Endothelial cell of umbilical vein (primary cell): ENCODE measurements at regions not wholly inside any gene's neighbourhood (a gene's known extent, or its start where the extent isn't known, plus 50 kb on each side); places are given as distances from the start of the nearest gene placed in this dataset.

Experiments
- BruUV-seq: library from RNA; stranded (reverse); fragments of 400-500 nt; replicated peaks from 2 replicates; lab custom pipeline; 2021; lab: Mats Ljungman, UMichigan
- CTCF ChIA-PET: fragments of 300-600, 350-600 bp; sonication (Branson Sonifier 250); formaldehyde crosslinking; loops from one replicate; lab custom pipeline; 2021; ENCODE audit warnings: antibody characterized with exemption, inconsistent platforms; lab: Charles Lee
- POLR2A ChIA-PET: fragments of 300-600, 350-600 bp; sonication (Branson Sonifier 250); formaldehyde crosslinking; loops from one replicate; lab custom pipeline; 2021; ENCODE audit warnings: antibody characterized with exemption, inconsistent platforms; lab: Charles Lee
- DNase-seq: peaks from one replicate; pipeline ENCODE4 v3.0.0-alpha.2; 2011; ENCODE audit warnings: low read depth, low spot score
- FAIRE-seq: peaks from 2 replicates; lab custom pipeline; 2011; peaks lifted over from hg19 to GRCh38; lab: Jason Lieb, UNC
- H2AFZ ChIP-seq: 2 replicates; pipeline ENCODE4 v1.6.0; 2012; ENCODE audit warnings: low read depth, low read length, control low read depth, inconsistent platforms
- H3K27ac ChIP-seq: 2 replicates; pipeline ENCODE4 v1.5.1; 2011; ENCODE audit warnings: low read depth, mild to moderate bottlenecking, control low read depth, low read length, moderate library complexity; ENCODE audit not compliant: insufficient read depth
- H3K27me3 ChIP-seq, 2 experiments: 2 replicates each; pipeline versions ENCODE4 v1.6.0 to v1.6.1; 2011; ENCODE audit warnings: low read length in 2 of 2, mixed read lengths in 1 of 2; ENCODE audit not compliant: control insufficient read depth in 2 of 2, insufficient read depth in 2 of 2
- H3K36me3 ChIP-seq, 2 experiments: 2 replicates in 1 of 2; 3 replicates in 1 of 2; pipeline ENCODE4 v1.5.1; 2011; ENCODE audit warnings: low read length in 2 of 2, mild to moderate bottlenecking in 1 of 2, moderate library complexity in 1 of 2; ENCODE audit not compliant: control insufficient read depth in 2 of 2, insufficient read depth in 2 of 2; ENCODE audit errors: extremely low read depth in 1 of 2
- H3K4me1 ChIP-seq: 3 replicates; pipeline ENCODE4 v1.5.1; 2011; ENCODE audit warnings: mild to moderate bottlenecking, low read length; ENCODE audit not compliant: control insufficient read depth, insufficient read depth; ENCODE audit errors: extremely low read depth
- H3K4me2 ChIP-seq: 2 replicates; pipeline ENCODE4 v1.6.1; 2011; ENCODE audit warnings: low read length, control low read depth, mixed read lengths; ENCODE audit not compliant: insufficient read depth
- H3K4me3 ChIP-seq, 3 experiments: fragments of 200-600 bp in 1 of 3; sonication (generic), shearing (Covaris generic) in 1 of 3; replicated peaks in 1 of 3; 2 replicates each; pipeline ENCODE4 v1.5.1; 2011 to 2016; ENCODE audit warnings: control low read depth in 3 of 3, low read length in 3 of 3, mild to moderate bottlenecking in 2 of 3, inconsistent platforms in 1 of 3, low read depth in 1 of 3, moderate library complexity in 1 of 3; ENCODE audit not compliant: insufficient read depth in 1 of 3
- H3K79me2 ChIP-seq: 2 replicates; pipeline ENCODE4 v1.6.0; 2012; ENCODE audit warnings: low read length, inconsistent platforms; ENCODE audit not compliant: control insufficient read depth, insufficient read depth
- H3K9ac ChIP-seq: replicated peaks from 2 replicates; pipeline ENCODE3; 2011; ENCODE audit warnings: low read length, control low read depth; ENCODE audit not compliant: insufficient read depth; ENCODE audit errors: extremely low read depth
- H3K9me1 ChIP-seq: replicated peaks from 3 replicates; pipeline ENCODE4 v1.6.0; 2011; ENCODE audit warnings: mild to moderate bottlenecking, low read length; ENCODE audit not compliant: control insufficient read depth, insufficient read depth; ENCODE audit errors: extremely low read depth
- H3K9me3 ChIP-seq: replicated peaks from 2 replicates; pipeline ENCODE4 v1.5.1; 2012; ENCODE audit warnings: low read length, inconsistent platforms; ENCODE audit not compliant: control insufficient read depth, insufficient read depth
- H4K20me1 ChIP-seq: replicated peaks from 2 replicates; pipeline ENCODE3; 2011; ENCODE audit warnings: mild to moderate bottlenecking, low read length; ENCODE audit not compliant: control insufficient read depth, insufficient read depth; ENCODE audit errors: extremely low read depth
- EZH2 ChIP-seq: IDR thresholded peaks from 2 replicates; pipeline ENCODE4 v1.6.1; 2012; ENCODE audit warnings: borderline replicate concordance, low read depth, mild to moderate bottlenecking, moderate library complexity, low read length, inconsistent platforms; ENCODE audit not compliant: severe bottlenecking
- FOS ChIP-seq: IDR thresholded peaks from 2 replicates; pipeline ENCODE4 v1.6.1; 2011; ENCODE audit warnings: mild to moderate bottlenecking, low read length, moderate library complexity, borderline replicate concordance; ENCODE audit not compliant: insufficient read depth
- GATA2 ChIP-seq: IDR thresholded peaks from 2 replicates; pipeline ENCODE4 v1.7.0; 2011; ENCODE audit warnings: low read depth, mild to moderate bottlenecking, moderate library complexity, mixed read lengths, low read length; ENCODE audit not compliant: insufficient read length, insufficient read depth
- JUN ChIP-seq: IDR thresholded peaks from 2 replicates; pipeline ENCODE4 v1.6.1; 2011; ENCODE audit warnings: borderline replicate concordance, low read depth; ENCODE audit not compliant: insufficient read length, insufficient read depth
- MAX ChIP-seq: IDR thresholded peaks from 2 replicates; pipeline ENCODE4 v1.6.1; 2011; ENCODE audit not compliant: insufficient read depth, insufficient read length
- MYC ChIP-seq: IDR thresholded peaks from one replicate; pipeline ENCODE4 v1.6.1; 2011; ENCODE audit warnings: mild to moderate bottlenecking, low read depth, low read length
- POLR2A ChIP-seq: IDR thresholded peaks from 2 replicates; pipeline ENCODE4 v1.6.1; 2012; ENCODE audit warnings: low read depth, mild to moderate bottlenecking, control low read depth, low read length
- POLR2AphosphoS5 ChIP-seq: IDR thresholded peaks from 2 replicates; pipeline ENCODE4 v1.6.1; 2012; ENCODE audit warnings: low read depth, mild to moderate bottlenecking, control low read depth, low read length, moderate library complexity; ENCODE audit not compliant: insufficient read depth
- dilution Hi-C: fragments of 300-500 bp; cut with MboI; formaldehyde crosslinking; loops from one replicate; pipeline ENCODE4 v1.15.0; 2019; ENCODE audit warnings: low sequenced_read_pairs; ENCODE audit not compliant: extremely low pct_ligation_motif_present
- intact Hi-C: fragments of 100-400 bp; cut with micrococcal nuclease; formaldehyde crosslinking; loops from one replicate; pipeline ENCODE4 v1.10.0; 2022
- TF ChIP-seq, protein P1 (sequence below), 2 donors: IDR thresholded peaks; 1 replicate in 1 of 2; 2 replicates in 1 of 2; pipeline ENCODE4 v1.5.1; 2011; ENCODE audit warnings: low read length in 2 of 2, mild to moderate bottlenecking in 2 of 2, moderate library complexity in 2 of 2, control low read depth in 1 of 2, inconsistent platforms in 1 of 2, low read depth in 1 of 2; ENCODE audit not compliant: insufficient read depth in 1 of 2; ENCODE audit errors: extremely low read depth in 1 of 2

GRCh38 chr14:100399052-100399849 lies 76.1 kb downstream of the SLC25A47 start:
- Histone ChIP-seq H2AFZ (no peak overlapping the region), H3K9ac (no peak overlapping the region), H3K27me3 (no peaks in the 10 kb centered on the region), H3K9me1 (no peaks in the 10 kb centered on the region), H3K4me1 (peaks cover 4% of the 10 kb centered on the region), H3K4me2 (no peak overlapping the region), H4K20me1 (no peaks in the 10 kb centered on the region), H3K9me3 (no peaks in the 10 kb centered on the region), H3K79me2 (no peaks in the 10 kb centered on the region), H3K36me3 (no peaks in the 10 kb centered on the region), H3K4me3 (no peak overlapping the region), H3K27ac (no peak overlapping the region)
- no TSS peak for BruUV-seq
- dilution Hi-C loops (no loop called here), intact Hi-C loops (no loop called here)
- DNase-seq (no peak), FAIRE-seq (no peak)
- ChIA-PET CTCF (interaction anchor here (0.9 to 1.9 kb wide), 4 partner anchors 9 to 247 kb away, joined by 3 to 6 read pairs (median 4); no protein-coding TSS in a partner anchor), POLR2A (no interaction called here)
- TF ChIP-seq POLR2AphosphoS5 (no peak), MAX (no peak), EZH2 (no peak), POLR2A (no peak), JUN (no peak), FOS (no peak), MYC (no peak), GATA2 (no peak)
- TF ChIP-seq, protein P1, sequence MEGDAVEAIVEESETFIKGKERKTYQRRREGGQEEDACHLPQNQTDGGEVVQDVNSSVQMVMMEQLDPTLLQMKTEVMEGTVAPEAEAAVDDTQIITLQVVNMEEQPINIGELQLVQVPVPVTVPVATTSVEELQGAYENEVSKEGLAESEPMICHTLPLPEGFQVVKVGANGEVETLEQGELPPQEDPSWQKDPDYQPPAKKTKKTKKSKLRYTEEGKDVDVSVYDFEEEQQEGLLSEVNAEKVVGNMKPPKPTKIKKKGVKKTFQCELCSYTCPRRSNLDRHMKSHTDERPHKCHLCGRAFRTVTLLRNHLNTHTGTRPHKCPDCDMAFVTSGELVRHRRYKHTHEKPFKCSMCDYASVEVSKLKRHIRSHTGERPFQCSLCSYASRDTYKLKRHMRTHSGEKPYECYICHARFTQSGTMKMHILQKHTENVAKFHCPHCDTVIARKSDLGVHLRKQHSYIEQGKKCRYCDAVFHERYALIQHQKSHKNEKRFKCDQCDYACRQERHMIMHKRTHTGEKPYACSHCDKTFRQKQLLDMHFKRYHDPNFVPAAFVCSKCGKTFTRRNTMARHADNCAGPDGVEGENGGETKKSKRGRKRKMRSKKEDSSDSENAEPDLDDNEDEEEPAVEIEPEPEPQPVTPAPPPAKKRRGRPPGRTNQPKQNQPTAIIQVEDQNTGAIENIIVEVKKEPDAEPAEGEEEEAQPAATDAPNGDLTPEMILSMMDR (IDR thresholded peaks at IDR 0.05; ENCODE audit: extremely low read depth in 1 of 2, insufficient read depth in 1 of 2, low read depth in 1 of 2, low read length in 2 of 2) = no peak
